ENCODE measurements at regions not wholly inside any gene's neighbourhood (a gene's known extent, or its start where the extent isn't known, plus 50 kb on each side); places are given as distances from the start of the nearest gene placed in this dataset.

DNA sequence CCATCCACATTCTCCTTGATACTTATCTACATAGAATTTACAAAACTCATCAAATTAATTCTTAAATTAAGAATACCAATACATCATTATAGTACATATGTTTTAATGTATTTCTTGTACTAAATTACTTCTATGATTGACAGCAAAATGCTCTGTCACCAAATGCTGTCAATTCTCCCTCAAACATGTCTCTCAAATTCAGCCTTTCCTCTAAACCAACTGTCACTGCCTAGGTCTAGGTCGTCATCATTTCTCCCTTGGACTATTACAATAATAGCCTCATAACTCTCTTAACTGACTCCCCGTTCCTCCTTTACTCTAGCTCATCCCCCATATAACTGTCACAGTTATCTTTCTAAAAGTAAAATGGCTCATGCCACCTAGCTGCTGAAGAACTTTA, 279.7 kb upstream of the FSTL5 start:
- TF ChIP-seq, protein P1, sequence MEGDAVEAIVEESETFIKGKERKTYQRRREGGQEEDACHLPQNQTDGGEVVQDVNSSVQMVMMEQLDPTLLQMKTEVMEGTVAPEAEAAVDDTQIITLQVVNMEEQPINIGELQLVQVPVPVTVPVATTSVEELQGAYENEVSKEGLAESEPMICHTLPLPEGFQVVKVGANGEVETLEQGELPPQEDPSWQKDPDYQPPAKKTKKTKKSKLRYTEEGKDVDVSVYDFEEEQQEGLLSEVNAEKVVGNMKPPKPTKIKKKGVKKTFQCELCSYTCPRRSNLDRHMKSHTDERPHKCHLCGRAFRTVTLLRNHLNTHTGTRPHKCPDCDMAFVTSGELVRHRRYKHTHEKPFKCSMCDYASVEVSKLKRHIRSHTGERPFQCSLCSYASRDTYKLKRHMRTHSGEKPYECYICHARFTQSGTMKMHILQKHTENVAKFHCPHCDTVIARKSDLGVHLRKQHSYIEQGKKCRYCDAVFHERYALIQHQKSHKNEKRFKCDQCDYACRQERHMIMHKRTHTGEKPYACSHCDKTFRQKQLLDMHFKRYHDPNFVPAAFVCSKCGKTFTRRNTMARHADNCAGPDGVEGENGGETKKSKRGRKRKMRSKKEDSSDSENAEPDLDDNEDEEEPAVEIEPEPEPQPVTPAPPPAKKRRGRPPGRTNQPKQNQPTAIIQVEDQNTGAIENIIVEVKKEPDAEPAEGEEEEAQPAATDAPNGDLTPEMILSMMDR (IDR thresholded peaks at IDR 0.05): no peak
- no peak for TF ChIP-seq EP300 (IDR thresholded peaks at IDR 0.05)
- TF ChIP-seq POLR2A (IDR thresholded peaks at IDR 0.05): no peak
- no peak for TF ChIP-seq POLR2AphosphoS5 (IDR thresholded peaks at IDR 0.05)
